GM12878 (cell line): ENCODE measurements at regions not wholly inside any gene's neighbourhood (a gene's known extent, or its start where the extent isn't known, plus 50 kb on each side); places are given as distances from the start of the nearest gene placed in this dataset.

Experiments
- CBX5 ChIP-seq: sonication (generic); IDR thresholded peaks from 2 replicates; pipeline ENCODE4 v1.6.1; 2016; ENCODE audit warnings: low read depth, moderate library complexity, mild to moderate bottlenecking, inconsistent platforms
- KDM1A ChIP-seq: fragments of 200-600 bp; sonication (generic); IDR thresholded peaks from 2 replicates; pipeline ENCODE4 v1.6.1; 2016; ENCODE audit warnings: borderline replicate concordance
- POLR2A ChIP-seq: IDR thresholded peaks from 2 replicates; pipeline ENCODE4 v1.6.1; 2011; ENCODE audit warnings: low read depth, mild to moderate bottlenecking, low read length
- RUNX3 ChIP-seq: IDR thresholded peaks from 2 replicates; pipeline ENCODE4 v1.6.1; 2012; ENCODE audit warnings: low read length, inconsistent platforms
- TF ChIP-seq, protein P1 (sequence below), 3 experiments: IDR thresholded peaks in 2 of 3; conservative IDR thresholded peaks in 1 of 3; 2 replicates each; pipeline ENCODE4 v1.5.1; 2011; ENCODE audit warnings: low read depth in 3 of 3, low read length in 3 of 3, mild to moderate bottlenecking in 3 of 3, control low read depth in 2 of 3, moderate library complexity in 2 of 3, inconsistent platforms in 1 of 3, mixed read lengths in 1 of 3; ENCODE audit not compliant: control insufficient read depth in 2 of 3, insufficient read depth in 1 of 3; ENCODE audit errors: extremely low read depth in 1 of 3
- TF ChIP-seq, protein P2 (sequence below): fragments of 450-650 bp; IDR thresholded peaks from 2 replicates; pipeline ENCODE4 v1.6.1; 2017; ENCODE audit warnings: antibody characterized with exemption, mild to moderate bottlenecking, moderate library complexity

DNA sequence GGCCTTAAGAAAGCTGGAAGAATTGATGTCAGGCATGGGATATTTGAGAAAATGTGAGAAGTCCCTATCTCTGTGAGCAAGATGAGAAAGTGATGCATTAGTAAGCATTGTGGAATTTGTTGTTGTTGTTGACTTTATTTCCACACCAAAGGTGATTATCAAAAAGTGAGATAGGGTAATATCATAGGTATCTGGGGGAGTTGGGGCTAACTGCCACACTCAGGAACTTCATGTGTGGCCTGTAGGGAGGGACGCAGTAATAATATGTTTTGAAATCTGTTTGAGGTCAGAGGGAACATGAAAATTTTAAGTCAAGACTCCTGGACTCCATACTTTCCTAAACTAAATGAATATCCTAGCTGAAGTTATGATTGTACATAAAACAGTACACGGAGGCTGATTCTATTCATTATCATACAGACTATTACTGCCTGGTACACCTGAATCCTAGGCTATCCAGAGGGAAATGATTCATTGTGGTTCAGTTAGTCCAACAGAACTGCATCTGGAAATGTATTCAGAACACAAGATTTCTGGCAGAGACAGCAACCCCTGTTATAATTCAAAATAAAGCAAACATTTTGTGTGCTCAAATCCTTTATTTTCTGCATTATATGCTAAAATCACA lies 304.8 kb downstream of the CPS1 start:
- TF ChIP-seq, protein P1, sequence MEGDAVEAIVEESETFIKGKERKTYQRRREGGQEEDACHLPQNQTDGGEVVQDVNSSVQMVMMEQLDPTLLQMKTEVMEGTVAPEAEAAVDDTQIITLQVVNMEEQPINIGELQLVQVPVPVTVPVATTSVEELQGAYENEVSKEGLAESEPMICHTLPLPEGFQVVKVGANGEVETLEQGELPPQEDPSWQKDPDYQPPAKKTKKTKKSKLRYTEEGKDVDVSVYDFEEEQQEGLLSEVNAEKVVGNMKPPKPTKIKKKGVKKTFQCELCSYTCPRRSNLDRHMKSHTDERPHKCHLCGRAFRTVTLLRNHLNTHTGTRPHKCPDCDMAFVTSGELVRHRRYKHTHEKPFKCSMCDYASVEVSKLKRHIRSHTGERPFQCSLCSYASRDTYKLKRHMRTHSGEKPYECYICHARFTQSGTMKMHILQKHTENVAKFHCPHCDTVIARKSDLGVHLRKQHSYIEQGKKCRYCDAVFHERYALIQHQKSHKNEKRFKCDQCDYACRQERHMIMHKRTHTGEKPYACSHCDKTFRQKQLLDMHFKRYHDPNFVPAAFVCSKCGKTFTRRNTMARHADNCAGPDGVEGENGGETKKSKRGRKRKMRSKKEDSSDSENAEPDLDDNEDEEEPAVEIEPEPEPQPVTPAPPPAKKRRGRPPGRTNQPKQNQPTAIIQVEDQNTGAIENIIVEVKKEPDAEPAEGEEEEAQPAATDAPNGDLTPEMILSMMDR (IDR thresholded peaks at IDR 0.05 in 2 of 3, conservative IDR thresholded peaks at IDR 0.05 in 1 of 3; ENCODE audit: control insufficient read depth in 2 of 3, extremely low read depth in 1 of 3, insufficient read depth in 1 of 3, low read depth in 3 of 3, low read length in 3 of 3): no peak
- TF ChIP-seq RUNX3: no peak
- TF ChIP-seq KDM1A: no peak
- no peak for TF ChIP-seq CBX5
- TF ChIP-seq, protein P2, sequence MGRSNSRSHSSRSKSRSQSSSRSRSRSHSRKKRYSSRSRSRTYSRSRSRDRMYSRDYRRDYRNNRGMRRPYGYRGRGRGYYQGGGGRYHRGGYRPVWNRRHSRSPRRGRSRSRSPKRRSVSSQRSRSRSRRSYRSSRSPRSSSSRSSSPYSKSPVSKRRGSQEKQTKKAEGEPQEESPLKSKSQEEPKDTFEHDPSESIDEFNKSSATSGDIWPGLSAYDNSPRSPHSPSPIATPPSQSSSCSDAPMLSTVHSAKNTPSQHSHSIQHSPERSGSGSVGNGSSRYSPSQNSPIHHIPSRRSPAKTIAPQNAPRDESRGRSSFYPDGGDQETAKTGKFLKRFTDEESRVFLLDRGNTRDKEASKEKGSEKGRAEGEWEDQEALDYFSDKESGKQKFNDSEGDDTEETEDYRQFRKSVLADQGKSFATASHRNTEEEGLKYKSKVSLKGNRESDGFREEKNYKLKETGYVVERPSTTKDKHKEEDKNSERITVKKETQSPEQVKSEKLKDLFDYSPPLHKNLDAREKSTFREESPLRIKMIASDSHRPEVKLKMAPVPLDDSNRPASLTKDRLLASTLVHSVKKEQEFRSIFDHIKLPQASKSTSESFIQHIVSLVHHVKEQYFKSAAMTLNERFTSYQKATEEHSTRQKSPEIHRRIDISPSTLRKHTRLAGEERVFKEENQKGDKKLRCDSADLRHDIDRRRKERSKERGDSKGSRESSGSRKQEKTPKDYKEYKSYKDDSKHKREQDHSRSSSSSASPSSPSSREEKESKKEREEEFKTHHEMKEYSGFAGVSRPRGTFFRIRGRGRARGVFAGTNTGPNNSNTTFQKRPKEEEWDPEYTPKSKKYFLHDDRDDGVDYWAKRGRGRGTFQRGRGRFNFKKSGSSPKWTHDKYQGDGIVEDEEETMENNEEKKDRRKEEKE: no peak
- TF ChIP-seq POLR2A: no peak
